ENCODE measurements at regions not wholly inside any gene's neighbourhood (a gene's known extent, or its start where the extent isn't known, plus 50 kb on each side); places are given as distances from the start of the nearest gene placed in this dataset.
"Not testable (repeated sequence)": the region's sequence is repeated elsewhere in the genome, so short reads cannot be mapped to it uniquely, and the experiment has no call there.

DNA sequence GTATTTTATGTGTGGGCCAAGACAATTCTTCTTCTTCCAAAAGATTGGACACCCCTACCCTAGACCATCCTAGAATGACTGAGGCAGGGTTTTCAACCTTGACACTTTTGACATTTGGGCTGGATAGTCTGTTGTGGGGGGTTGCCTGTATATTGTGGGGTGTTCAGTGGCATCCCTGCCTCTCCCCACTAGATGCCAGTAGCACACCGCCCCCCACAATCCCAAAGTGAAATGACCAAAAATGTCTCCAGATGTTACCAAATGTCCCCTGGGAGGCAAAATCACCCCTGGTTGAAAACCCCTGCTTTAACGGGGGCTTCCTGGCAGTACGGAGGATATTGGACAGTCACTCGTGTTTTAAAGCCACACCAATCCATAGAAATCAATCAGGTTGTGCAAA, 219.6 kb downstream of the PHETA1 start:
- DNase-seq = no peak

DNA sequence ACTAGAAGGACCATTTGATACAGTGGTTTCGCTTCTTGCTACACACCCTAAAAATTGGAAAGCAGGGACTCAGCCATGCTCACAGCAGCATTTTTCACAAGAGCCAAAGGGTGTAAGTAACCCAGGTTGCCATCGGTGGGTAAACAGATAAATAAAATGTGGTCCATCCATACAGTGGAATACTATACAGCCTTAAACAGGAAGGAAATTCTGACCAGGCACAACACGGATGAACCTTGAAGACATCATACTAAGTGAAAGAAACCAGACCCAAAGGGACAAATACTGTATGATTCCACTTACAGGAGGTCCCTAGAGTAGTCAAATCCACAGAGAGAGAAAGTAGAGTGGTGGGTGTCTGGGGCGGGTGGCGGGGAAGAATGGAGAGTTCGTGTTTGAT, 220.9 kb downstream of the PHETA1 start:
- DNase-seq = no peak

DNA sequence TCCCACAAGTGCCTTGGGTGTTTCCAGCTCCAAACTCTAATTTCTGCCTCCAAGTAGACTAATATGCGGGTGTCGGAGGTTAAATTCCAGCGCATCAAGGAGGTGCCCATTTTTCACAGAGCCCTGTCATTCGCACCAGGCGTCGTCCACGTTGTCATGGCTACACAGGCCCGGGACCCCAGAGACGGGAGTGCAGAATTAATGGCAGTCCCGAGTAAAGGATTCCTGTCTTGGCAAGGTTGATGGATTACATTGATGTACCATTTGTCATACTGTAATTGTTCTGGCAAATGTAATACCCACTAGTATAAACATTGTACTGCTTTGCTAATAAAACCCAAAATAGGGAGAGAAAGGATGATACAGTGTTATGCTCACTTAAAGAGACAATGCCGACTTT, 222.9 kb upstream of the MYL2 start:
- no peak for DNase-seq

- DNase-seq = no peak
Observed at GRCh38 chr12:111141205-111141604, 220.8 kb upstream of the MYL2 start.

DNA sequence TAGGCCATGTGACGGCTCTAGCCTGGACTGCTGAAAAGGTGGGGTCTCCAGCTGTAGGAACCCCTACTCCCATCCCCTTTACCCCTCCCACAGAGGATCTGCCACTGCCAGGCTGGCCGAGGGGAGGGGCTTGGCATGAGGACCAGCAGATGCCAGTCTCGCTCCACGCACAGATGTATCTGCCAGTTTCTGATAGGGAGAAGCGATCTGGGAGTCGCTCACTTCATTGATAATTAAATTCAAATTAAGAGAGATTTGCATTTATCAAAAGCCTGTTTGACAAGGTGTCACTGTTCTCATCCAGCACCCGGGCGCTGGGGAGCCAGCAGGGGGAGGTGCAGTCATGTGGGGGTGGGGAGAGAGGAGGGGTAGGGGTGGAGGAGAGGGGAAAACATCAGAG, 217.6 kb upstream of the MYL2 start:
- DNase-seq = no peak

GRCh38 chr12:111135293-111135832, 215.0 kb upstream of the MYL2 start:
- no peak for DNase-seq

DNA sequence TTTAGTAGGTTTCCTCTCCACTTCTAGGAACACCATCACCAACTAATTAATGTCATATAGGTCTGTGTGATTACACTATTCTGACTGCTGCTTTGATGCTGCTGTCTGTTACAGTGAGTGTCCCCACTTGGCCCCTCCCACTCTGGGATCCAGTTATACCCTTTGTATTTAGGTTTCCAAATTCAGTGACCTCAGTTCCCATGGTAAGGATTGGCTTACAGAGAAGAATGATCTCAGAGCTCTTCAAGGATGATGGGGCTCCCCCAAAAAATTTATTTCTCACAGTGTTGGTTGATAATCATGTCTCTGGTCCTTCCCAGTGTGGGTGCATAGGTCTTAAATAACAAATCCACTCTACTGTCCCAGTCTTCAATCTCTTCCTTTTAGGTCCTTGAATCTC, 210.0 kb upstream of the MYL2 start:
- no peak for DNase-seq

DNA sequence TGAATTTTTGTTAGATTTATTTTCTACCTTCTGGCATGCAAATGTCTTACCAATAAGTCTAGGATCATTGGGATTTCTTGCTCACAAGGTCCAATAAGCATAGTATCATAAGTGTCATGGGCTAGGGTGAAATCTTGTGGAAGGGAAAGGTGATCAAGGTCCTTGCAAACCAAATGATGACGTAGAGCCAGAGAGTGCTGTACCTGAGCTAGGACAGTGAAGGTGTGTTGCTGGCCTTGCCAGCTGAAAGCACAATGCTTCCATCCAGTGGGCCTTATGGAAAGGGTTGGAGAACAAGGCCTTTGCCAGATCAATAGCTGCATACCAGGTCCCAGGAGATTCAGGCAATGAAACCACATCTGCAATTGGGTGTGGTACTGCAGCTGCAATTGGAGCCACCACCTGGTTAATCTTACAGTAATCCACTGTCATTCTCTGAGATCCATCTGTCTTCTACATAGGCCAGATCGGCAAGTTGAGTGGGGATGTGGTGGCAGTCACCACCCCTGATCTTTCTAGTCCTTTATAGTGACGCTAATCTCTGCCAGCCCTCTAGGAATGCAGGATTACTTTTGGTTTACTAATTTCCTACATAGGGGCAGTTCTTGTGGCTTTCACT, 208.9 kb upstream of the MYL2 start:
- no peak for DNase-seq

DNA sequence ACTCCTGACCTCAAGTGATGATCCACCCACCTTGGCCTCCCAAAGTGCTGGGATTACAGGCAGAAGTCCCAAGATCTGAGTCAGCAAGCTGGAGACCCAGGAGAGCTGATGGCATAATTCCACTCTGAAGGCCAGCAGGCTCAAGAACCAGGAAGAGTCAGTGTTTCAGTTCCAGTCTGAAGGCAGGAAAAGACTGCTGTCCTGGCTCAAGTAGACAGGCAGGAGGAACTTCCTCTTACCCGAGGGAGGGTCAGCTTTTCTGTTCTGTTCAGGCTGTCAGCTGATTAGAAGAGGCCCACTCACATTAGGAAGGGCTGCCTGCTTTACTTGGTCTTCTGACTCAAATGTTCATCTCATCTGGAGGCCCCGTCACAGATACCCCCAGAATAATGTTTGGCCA, 206.0 kb upstream of the MYL2 start:
- DNase-seq = peak; percentile 3

- no peak for DNase-seq
Observed at GRCh38 chr12:111124183-111124582, 203.8 kb upstream of the MYL2 start.

- DNase-seq = no peak
Observed at GRCh38 chr12:111123390-111123789, 203.0 kb upstream of the MYL2 start.

DNA sequence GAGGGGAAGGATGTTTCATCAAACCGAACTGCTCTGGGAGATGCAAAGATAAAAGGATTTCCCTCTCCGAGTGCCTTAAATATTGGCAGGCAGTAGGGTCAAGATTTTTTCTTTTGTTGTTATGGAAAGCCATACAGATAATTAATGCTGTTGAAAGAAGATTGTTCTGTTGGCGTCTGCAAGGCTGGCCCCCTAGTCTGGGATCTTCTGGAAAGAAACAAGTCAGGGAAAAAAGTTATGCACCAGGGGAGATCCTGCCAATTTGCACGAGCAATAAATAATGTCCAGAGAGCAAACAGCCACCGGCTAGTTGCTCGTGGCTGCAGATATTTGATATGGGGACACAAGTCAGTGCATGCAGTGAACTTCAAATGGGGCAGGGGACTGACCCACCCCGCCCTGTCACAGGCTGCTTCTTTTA, 202.1 kb upstream of the MYL2 start:
- no peak for DNase-seq

DNA sequence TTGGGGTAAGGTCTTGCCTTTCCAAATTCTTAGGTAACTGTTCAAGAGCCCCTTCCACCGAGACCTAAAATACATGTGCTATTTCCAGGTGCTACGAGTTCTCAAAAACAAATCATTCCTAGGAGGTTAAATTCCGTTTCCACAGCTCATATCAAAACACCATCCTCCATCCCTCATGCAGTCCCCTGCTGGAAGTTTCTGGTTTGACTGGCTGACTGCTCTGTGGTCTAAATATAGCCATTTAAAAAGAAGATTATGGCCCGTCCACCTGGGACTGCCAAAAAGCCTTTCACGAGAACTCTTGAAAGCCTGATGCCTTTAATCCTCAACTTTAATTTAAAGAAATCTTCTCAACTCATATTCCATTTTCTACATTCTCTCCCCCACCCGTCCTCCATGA, 201.5 kb upstream of the MYL2 start:
- no peak for DNase-seq

DNA sequence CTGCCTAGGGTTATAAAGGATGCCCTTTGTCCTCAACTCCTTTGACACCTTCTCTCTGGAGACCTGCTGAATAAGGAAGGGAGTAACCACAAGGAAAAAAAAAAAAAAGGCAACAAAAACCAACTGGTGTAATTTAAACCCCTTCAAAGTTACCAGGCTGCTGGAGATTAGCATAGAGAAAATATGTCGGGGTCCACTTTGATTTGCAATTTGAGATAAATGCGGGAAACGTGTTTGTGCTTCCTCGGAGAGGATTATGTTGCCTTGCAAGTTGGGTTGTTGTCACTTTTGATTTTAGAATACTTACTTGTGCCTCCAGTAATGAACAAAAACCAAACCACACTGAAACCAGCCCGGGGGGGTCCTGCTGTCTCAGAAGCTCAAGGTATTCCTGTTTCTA, 200.2 kb upstream of the MYL2 start:
- DNase-seq = no peak

- no peak for DNase-seq
Observed at GRCh38 chr12:111117017-111117416, 196.6 kb upstream of the MYL2 start.

DNA sequence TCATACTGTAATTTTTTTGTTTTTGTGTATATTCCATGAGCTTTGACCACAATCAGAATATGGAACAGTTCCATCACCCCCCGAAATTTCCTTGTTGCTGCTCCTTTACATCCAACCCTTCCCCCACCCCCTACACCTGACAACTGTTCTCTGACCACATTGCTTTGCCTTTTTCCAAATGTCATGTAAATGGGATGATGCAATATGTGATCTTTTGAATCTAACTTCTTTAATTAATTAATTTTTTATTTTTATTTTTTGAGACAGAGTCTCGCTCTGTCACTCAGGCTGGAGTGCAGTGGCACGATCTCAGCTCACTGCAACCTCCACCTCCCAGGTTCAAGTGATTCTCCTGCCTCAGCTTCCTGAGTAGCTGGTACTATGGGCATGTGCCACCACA, 192.9 kb upstream of the MYL2 start:
- not testable (repeated sequence) for DNase-seq

GRCh38 chr12:111112311-111113098, 192.1 kb upstream of the MYL2 start:
- no peak for DNase-seq

DNA sequence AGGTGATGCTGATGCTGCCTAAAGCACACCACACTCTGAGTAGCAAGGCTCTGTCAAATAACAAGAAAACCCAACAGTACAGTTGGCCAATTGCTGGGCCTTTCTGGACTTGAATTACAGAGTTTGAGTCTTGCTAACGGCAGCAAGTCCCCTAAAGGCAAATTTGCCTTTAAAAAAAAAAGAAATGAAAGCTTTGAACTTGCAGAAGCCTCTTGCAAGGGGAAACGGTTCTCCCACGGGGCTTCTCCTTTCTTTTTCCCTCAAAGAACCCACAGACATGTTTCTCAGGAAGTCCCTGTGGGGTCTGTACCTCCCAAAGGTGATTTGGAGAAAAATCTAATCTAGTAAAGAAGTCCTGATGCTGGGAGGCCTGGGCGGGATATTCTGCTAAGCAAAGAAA, 191.3 kb upstream of the MYL2 start:
- DNase-seq = no peak

GRCh38 chr12:111110556-111110955, 190.2 kb upstream of the MYL2 start:
- no peak for DNase-seq

DNA sequence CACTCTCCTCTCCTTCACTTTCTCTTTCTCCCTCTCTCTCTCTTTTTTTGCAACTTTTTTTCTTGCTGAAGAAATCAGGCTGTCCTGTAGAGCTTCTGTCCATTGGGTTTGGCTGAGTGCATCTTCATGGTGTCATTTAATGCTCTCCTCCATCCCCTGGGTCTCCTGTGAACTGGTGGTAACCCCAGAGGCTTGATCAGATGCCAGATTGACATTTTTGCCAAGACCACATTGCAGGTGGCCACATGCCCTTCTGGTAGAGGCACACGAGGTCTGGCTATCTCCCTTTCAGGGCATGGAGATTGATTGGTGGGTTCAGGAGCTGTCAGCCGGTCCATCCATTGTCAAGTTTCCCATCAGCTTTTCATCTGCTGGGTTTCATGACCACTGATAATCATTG, 188.3 kb upstream of the MYL2 start:
- no peak for DNase-seq

DNA sequence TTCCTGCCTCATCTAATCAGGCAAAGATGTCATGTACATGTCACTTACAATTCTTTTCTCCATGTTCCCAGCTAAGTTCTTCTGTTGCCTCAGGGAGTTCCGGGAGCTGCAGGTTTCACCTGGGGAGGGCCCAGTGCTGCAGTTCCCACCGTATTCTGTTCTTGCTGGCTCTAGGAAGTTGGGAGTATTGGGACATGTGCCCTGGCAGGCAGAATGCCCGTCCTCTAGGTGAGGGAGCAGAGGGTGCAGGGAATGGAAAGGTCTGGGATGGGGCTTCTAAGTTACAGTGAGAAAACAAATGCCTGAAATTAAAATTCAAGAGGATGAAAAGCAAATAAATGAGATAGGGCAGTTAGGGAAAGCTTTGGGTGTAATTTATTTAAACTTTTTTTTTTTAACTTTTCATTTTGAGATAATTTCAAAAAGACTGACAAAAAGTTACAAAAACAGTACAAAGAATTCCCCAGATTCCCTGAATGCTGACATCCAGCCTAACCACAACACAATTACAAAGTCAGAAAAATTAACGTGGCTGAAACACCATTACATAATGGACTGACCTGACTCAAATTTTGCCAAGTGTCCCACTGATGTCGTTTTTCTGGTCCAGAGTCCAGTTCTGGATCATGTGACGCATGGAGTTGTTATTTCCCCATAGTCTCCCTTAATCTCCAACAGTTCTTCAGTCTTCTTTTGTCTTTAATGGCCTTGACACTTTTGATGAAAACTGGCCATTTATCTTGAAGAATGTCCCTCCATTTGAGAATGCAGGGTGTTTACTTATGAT, 187.2 kb upstream of the MYL2 start:
- no peak for DNase-seq

DNA sequence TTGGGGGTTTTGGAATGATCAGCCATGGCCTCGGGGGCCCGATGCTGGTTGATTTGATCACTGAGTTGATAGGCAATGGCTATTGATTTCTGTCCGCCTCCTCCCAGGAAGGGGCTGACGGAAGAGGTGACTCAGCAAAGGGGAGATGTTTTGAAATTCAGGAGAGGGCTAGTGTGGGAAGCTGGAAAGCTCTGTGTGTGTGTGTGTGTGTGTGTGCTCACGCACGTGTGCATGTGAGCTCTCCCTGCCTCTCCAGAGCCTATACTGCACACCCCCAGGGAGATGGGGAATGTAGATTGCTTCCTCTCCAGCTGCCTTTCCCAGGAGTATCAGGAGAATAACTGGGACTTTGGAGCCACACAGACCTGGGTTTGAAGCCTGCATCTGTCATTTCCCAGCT, 184.9 kb upstream of the MYL2 start:
- no peak for DNase-seq

GRCh38 chr12:111103583-111103982, 183.2 kb upstream of the MYL2 start:
- no peak for DNase-seq
